ENCODE measurements at regions not wholly inside any gene's neighbourhood (a gene's known extent, or its start where the extent isn't known, plus 50 kb on each side); places are given as distances from the start of the nearest gene placed in this dataset.
"Not testable (repeated sequence)": the region's sequence is repeated elsewhere in the genome, so short reads cannot be mapped to it uniquely, and the experiment has no call there.

- no peak for DNase-seq
Observed at GRCh38 chr6:149127212-149127611, 190.3 kb upstream of the TAB2 start.

- no peak for DNase-seq
Observed at GRCh38 chr6:149128489-149129145, 188.9 kb upstream of the TAB2 start.

- DNase-seq, result no peak
Observed at GRCh38 chr6:149129371-149130077, 188.0 kb upstream of the TAB2 start.

GRCh38 chr6:149130090-149130489 lies 187.4 kb upstream of the TAB2 start:
- no peak for DNase-seq

- DNase-seq, result no peak
Observed at GRCh38 chr6:149130508-149130907, 187.0 kb upstream of the TAB2 start.

GRCh38 chr6:149131891-149132290 lies 185.6 kb upstream of the TAB2 start:
- no peak for DNase-seq

- DNase-seq, result no peak
Observed at GRCh38 chr6:149132336-149132735, 185.2 kb upstream of the TAB2 start.

GRCh38 chr6:149134511-149134933 lies 183.0 kb upstream of the TAB2 start:
- no peak for DNase-seq

GRCh38 chr6:149135809-149136208 lies 181.7 kb upstream of the TAB2 start:
- no peak for DNase-seq

GRCh38 chr6:149136273-149136912 lies 181.1 kb upstream of the TAB2 start:
- DNase-seq, result no peak

- no peak for DNase-seq
Observed at GRCh38 chr6:149136913-149137286, 180.6 kb upstream of the TAB2 start.

GRCh38 chr6:149137594-149137993 lies 179.9 kb upstream of the TAB2 start:
- DNase-seq, result no peak

- DNase-seq, result no peak
Observed at GRCh38 chr6:149138089-149138488, 179.4 kb upstream of the TAB2 start.

GRCh38 chr6:149138699-149139294 lies 178.7 kb upstream of the TAB2 start:
- DNase-seq, result no peak

- no peak for DNase-seq
Observed at GRCh38 chr6:149139782-149140136, 177.8 kb upstream of the TAB2 start.

GRCh38 chr6:149140137-149140909 lies 177.2 kb upstream of the TAB2 start:
- no peak for DNase-seq

- no peak for DNase-seq
Observed at GRCh38 chr6:149140910-149141290, 176.6 kb upstream of the TAB2 start.

GRCh38 chr6:149142924-149143429 lies 174.5 kb upstream of the TAB2 start:
- no peak for DNase-seq

GRCh38 chr6:149145800-149146199 lies 171.7 kb upstream of the TAB2 start:
- not testable (repeated sequence) for DNase-seq

GRCh38 chr6:149147195-149147594 lies 170.3 kb upstream of the TAB2 start:
- DNase-seq, result no peak

GRCh38 chr6:149147938-149148718 lies 169.4 kb upstream of the TAB2 start:
- no peak for DNase-seq

- DNase-seq, result no peak
Observed at GRCh38 chr6:149149653-149150052, 167.9 kb upstream of the TAB2 start.
